ENCODE measurements at regions not wholly inside any gene's neighbourhood (a gene's known extent, or its start where the extent isn't known, plus 50 kb on each side); places are given as distances from the start of the nearest gene placed in this dataset.

DNA sequence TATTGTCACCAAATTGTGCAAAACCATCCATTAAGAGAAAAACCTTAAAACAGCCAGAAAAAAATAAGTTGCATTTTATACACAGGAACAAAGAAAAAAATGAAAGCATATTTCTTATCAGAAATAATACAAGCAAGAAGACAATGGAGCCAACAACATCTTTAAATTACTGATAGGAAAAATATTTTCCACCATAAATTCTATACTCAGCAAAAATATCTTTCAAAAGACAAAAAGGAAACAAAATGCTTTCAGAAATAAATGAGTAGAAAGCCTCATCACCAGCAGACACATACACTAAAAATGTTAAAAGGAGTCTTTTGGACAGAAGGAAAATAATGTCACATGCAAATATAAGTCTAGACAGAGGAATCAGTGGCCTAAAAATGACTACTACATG is 106.4 kb upstream of the TRIB2 start:
- H3K27ac ChIP-seq = no peak overlapping the region
- DNase-seq (no peak), ATAC-seq (no peak)
- H3K9me3 ChIP-seq = peaks cover 0 to 8% (median 0%) of the 10 kb centered on the region in 12 donors
- no peaks in the 10 kb centered on the region for H3K36me3 ChIP-seq
- H3K27me3 ChIP-seq = no peaks in the 10 kb centered on the region
- no peak overlapping the region for H3K4me3 ChIP-seq
- peaks cover 0 to 15% (median 7%) of the 10 kb centered on the region in 12 donors for H3K4me1 ChIP-seq
- TF ChIP-seq, protein P1, sequence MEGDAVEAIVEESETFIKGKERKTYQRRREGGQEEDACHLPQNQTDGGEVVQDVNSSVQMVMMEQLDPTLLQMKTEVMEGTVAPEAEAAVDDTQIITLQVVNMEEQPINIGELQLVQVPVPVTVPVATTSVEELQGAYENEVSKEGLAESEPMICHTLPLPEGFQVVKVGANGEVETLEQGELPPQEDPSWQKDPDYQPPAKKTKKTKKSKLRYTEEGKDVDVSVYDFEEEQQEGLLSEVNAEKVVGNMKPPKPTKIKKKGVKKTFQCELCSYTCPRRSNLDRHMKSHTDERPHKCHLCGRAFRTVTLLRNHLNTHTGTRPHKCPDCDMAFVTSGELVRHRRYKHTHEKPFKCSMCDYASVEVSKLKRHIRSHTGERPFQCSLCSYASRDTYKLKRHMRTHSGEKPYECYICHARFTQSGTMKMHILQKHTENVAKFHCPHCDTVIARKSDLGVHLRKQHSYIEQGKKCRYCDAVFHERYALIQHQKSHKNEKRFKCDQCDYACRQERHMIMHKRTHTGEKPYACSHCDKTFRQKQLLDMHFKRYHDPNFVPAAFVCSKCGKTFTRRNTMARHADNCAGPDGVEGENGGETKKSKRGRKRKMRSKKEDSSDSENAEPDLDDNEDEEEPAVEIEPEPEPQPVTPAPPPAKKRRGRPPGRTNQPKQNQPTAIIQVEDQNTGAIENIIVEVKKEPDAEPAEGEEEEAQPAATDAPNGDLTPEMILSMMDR (IDR thresholded peaks at IDR 0.05) = no peak
- no peak for TF ChIP-seq POLR2A (IDR thresholded peaks at IDR 0.05)
- intact Hi-C loops (cut with DNase I) = no loop called here

- TF ChIP-seq, protein P1 (IDR thresholded peaks at IDR 0.05) = no peak
- TF ChIP-seq POLR2A (IDR thresholded peaks at IDR 0.05) = no peak
- ATAC-seq (no peak), DNase-seq (no peak)
- Histone ChIP-seq H3K4me1 (no peaks in the 10 kb centered on the region), H3K36me3 (no peaks in the 10 kb centered on the region), H3K27ac (no peak overlapping the region), H3K27me3 (no peaks in the 10 kb centered on the region), H3K9me3 (peaks cover 0 to 8% (median 0%) of the 10 kb centered on the region in 12 donors), H3K4me3 (no peak overlapping the region)
- WGBS, 4 donors = 88 to 92% (median 90%) methylated on average over 2 of the region's 2 CpGs
- intact Hi-C loops (cut with DNase I) = no loop called here
These were observed 104.6 kb upstream of the TRIB2 start for GRCh38 chr2:12612168-12612567.

GRCh38 chr2:12612671-12613070 is 104.1 kb upstream of the TRIB2 start:
- Histone ChIP-seq H3K27ac (no peak overlapping the region), H3K36me3 (no peaks in the 10 kb centered on the region), H3K9me3 (peaks cover 0 to 8% (median 0%) of the 10 kb centered on the region in 12 donors), H3K4me1 (no peaks in the 10 kb centered on the region), H3K4me3 (no peak overlapping the region), H3K27me3 (no peaks in the 10 kb centered on the region)
- DNase-seq (no peak), ATAC-seq (no peak)
- TF ChIP-seq, protein P1 (IDR thresholded peaks at IDR 0.05) = no peak
- TF ChIP-seq POLR2A (IDR thresholded peaks at IDR 0.05) = no peak
- 69 to 73% (median 70%) methylated on average over 2 of the region's 2 CpGs for WGBS, 4 donors
- intact Hi-C loops (cut with DNase I) = no loop called here

DNA sequence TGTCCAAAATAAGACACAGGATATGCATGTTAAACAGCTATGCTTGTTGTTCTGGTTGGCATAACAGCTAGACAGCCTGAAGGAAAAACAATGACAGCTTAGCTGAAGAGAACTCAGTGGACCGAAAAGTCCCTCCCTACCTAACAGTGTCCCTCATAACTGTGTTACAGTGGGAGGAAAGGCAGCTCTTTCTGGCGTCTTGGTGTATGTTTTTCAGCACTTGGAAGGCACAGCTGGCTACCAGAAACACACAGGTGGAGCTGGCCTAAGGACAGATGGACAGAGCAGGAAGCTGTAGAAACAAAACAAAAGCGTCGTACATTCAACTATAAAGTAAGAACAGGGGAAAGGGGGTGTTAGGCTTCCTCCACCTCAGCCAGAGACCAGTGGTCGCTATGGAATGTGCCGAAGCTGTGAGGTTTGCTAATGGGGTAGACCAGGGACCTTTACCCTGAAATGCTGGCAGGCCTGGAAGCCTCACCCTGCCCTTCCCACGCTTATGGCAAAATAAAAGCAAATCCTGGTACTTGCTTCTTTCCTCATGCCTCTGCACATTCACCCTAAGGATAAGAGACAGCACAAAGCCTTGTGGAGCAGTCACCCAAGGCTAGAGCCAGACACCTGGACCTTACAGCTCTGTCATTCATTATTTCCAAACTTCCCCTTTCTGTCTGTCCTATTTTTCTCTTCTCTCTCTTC is 103.5 kb upstream of the TRIB2 start:
- Histone ChIP-seq H3K27ac (no peak overlapping the region), H3K4me3 (no peak overlapping the region), H3K4me1 (no peaks in the 10 kb centered on the region), H3K27me3 (no peaks in the 10 kb centered on the region), H3K36me3 (no peaks in the 10 kb centered on the region), H3K9me3 (peaks cover 0 to 8% (median 0%) of the 10 kb centered on the region in 12 donors)
- no peak for DNase-seq
- TF ChIP-seq POLR2A (IDR thresholded peaks at IDR 0.05) = no peak
- TF ChIP-seq, protein P1 (IDR thresholded peaks at IDR 0.05) = no peak
- ATAC-seq = no peak
- 72 to 76% (median 75%) methylated on average over 7 of the region's 7 CpGs for WGBS, 4 donors
- intact Hi-C loops (cut with DNase I) = no loop called here
